Stomach (tissue), 8 donors: ENCODE measurements at regions not wholly inside any gene's neighbourhood (a gene's known extent, or its start where the extent isn't known, plus 50 kb on each side); places are given as distances from the start of the nearest gene placed in this dataset.

Experiments
- DNase-seq, 2 donors: peaks; one replicate each; pipeline versions ENCODE4 v3.0.0 to v3.0.0-alpha.2; 2013 to 2019
- H3K27ac ChIP-seq, 5 donors: fragments of 200-600 bp in 4 of 5; sonication (generic) in 4 of 5; one replicate each; pipeline ENCODE4 v1.5.1; 2013 to 2019; ENCODE audit warnings: mild to moderate bottlenecking in 1 of 5, moderate library complexity in 1 of 5
- H3K27me3 ChIP-seq, 3 donors: fragments of 200-600 bp; sonication (generic); one replicate each; pipeline ENCODE4 v1.5.1; 2017 to 2019; ENCODE audit warnings: mixed run types in 1 of 3
- H3K36me3 ChIP-seq, 4 donors: fragments of 200-600 bp; sonication (generic); 1 replicate in 3 of 4; 2 replicates in 1 of 4; pipeline ENCODE4 v1.5.1; 2016 to 2019
- H3K4me1 ChIP-seq, 4 donors: fragments of 200-600 bp; sonication (generic); one replicate each; pipeline ENCODE4 v1.5.1; 2016 to 2019
- H3K4me3 ChIP-seq, 4 donors: fragments of 200-600 bp; sonication (generic) in 3 of 4; one replicate each; pipeline ENCODE4 v1.5.1; 2016 to 2019; ENCODE audit warnings: mild to moderate bottlenecking in 1 of 4
- H3K9me3 ChIP-seq, 4 donors: fragments of 200-600 bp; sonication (generic); one replicate each; pipeline ENCODE4 v1.5.1; 2016 to 2019
- CTCF ChIP-seq, 7 experiments: fragments of 450-650 bp in 4 of 7; fragments of 200-600 bp in 3 of 7; sonication (generic) in 3 of 7; IDR thresholded peaks; one replicate each; pipeline ENCODE4 v1.5.1; 2016 to 2019; ENCODE audit warnings: antibody characterized with exemption in 7 of 7, control low read depth in 2 of 7, mild to moderate bottlenecking in 1 of 7
- EP300 ChIP-seq: sonication (generic); formaldehyde crosslinking; IDR thresholded peaks from one replicate; pipeline ENCODE4 v1.6.1; 2017; ENCODE audit warnings: antibody characterized with exemption
- POLR2A ChIP-seq, 4 donors: fragments of 450-650 bp; IDR thresholded peaks; one replicate each; pipeline ENCODE4 v1.6.1; 2016; ENCODE audit warnings: antibody characterized with exemption in 4 of 4, control low read depth in 2 of 4, mild to moderate bottlenecking in 1 of 4, moderate library complexity in 1 of 4
- POLR2AphosphoS5 ChIP-seq, 3 donors: sonication (generic); formaldehyde crosslinking; IDR thresholded peaks; one replicate each; pipeline ENCODE4 v1.6.1; 2016; ENCODE audit warnings: antibody characterized with exemption in 3 of 3
- WGBS, 5 donors: extraction: QIAGEN DNeasy Blood & Tissue Kit in 3 of 5; methylation state at CpG; one replicate each; pipeline versions ENCODE4 v1.1.5 to v1.1.7; 2013 to 2018; 5-methylcytosine and 5-hydroxymethylcytosine counted together
- intact Hi-C: fragments of 100-400 bp; cut with DNase I; formaldehyde crosslinking; loops from one replicate; pipeline ENCODE4 v1.15.1; 2023; ENCODE audit warnings: low total_unique reads
- donor health status: healthy with polysubstance abuse.
- donor health status: Bipolar disorder and iron deficiency.
- donor health status: healthy.

DNA sequence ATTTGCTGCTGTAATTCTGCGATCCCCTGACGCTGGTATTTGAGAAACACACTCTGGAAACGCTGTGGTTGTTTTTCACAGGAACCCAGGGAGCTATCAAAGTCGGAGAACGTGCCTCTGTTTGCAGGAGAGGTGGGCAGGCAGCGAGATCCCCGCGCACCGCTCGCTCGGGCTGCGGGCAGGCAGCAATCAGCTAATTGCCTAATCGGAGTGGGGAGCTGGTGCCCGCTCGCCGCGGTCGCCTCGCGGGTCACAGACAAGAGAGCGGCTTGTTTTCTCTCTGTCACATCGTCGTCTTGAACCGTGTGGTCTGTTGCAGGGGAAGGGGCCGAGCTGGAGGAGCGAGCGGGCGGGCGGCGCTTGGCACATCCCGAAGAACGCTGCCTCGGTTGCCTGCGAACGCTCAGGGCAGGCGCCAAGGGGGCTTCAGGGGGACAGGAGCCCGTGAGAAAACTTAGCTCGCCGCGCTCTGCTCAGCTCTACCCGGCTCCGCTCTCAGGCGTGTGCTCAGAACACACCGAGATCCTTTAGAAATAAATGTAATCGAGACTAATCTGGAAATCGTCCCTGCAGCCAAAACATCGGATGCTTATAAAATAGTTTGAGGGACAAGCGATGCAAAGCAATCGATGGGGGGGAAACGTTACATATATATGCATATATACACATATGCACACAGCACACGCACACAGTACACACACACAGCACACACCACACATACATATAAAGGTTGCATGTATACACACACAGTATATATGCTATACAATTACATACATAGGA lies 93.6 kb upstream of the SMYD2 start:
- Histone ChIP-seq H3K27ac (no peak overlapping the region), H3K27me3 (peaks cover 0 to 55% (median 29%) of the 10 kb centered on the region in 3 donors), H3K36me3 (no peaks in the 10 kb centered on the region), H3K9me3 (peaks cover 0 to 7% (median 2%) of the 10 kb centered on the region in 4 donors), H3K4me3 (peak overlapping the region; percentile 24 to 45 (median 26)), H3K4me1 (peaks cover 4 to 15% (median 9%) of the 10 kb centered on the region in 4 donors)
- intact Hi-C loops, result no loop called here
- DNase-seq, result peak in 1 of 2 donors; percentile 43
- 5 to 10% (median 6%) methylated on average over 47 to 51 of the region's 51 CpGs for WGBS, 5 donors
- TF ChIP-seq CTCF (IDR thresholded peaks at IDR 0.05) (no peak), EP300 (no peak), POLR2AphosphoS5 (IDR thresholded peaks at IDR 0.05) (no peak), POLR2A (IDR thresholded peaks at IDR 0.05) (no peak)

- no peak for DNase-seq
- Histone ChIP-seq H3K36me3 (no peaks in the 10 kb centered on the region), H3K9me3 (peaks cover 0 to 1% (median 0%) of the 10 kb centered on the region in 4 donors), H3K27me3 (peaks cover 0 to 57% (median 29%) of the 10 kb centered on the region in 3 donors), H3K4me1 (peaks cover 4 to 15% (median 9%) of the 10 kb centered on the region in 4 donors), H3K4me3 (no peak overlapping the region), H3K27ac (no peak overlapping the region)
- intact Hi-C loops, result no loop called here
- TF ChIP-seq POLR2A (IDR thresholded peaks at IDR 0.05) (no peak), EP300 (no peak), CTCF (IDR thresholded peaks at IDR 0.05) (no peak), POLR2AphosphoS5 (IDR thresholded peaks at IDR 0.05) (no peak)
- 10 to 39% (median 17%) methylated on average over 7 of the region's 7 CpGs for WGBS, 5 donors
Measured at GRCh38 chr1:214187933-214188332, 93.0 kb upstream of the SMYD2 start.

DNA sequence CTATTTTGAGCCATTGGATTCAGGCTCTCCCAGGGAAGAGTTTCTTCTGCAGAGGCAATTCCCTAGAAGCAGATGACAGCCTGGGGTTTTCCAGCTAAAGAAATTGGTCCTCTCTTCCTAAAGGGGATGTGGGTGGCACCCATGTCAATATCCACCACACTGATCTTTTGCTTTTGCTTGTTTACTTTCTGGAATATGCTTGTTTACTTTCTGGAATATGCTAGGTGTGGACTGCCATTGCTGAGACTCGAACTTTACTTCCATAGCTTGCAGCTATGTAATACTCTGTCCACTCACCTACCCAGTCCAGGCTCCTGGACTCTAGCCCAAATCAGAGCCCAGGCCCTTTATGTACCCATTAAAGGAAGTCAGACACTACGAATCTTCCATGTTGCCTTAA lies 92.1 kb upstream of the SMYD2 start:
- H3K9me3 ChIP-seq, result no peaks in the 10 kb centered on the region
- peaks cover 4 to 15% (median 9%) of the 10 kb centered on the region in 4 donors for H3K4me1 ChIP-seq
- 51 to 75% (median 56%) methylated on average over 2 of the region's 2 CpGs for WGBS, 5 donors
- no peaks in the 10 kb centered on the region for H3K36me3 ChIP-seq
- no peak for TF ChIP-seq POLR2AphosphoS5 (IDR thresholded peaks at IDR 0.05)
- TF ChIP-seq CTCF (IDR thresholded peaks at IDR 0.05), result no peak
- TF ChIP-seq POLR2A (IDR thresholded peaks at IDR 0.05), result no peak
- TF ChIP-seq EP300, result no peak
- intact Hi-C loops, result no loop called here
- H3K4me3 ChIP-seq, result no peak overlapping the region
- no peak overlapping the region for H3K27ac ChIP-seq
- H3K27me3 ChIP-seq, result peaks cover 0 to 64% (median 29%) of the 10 kb centered on the region in 3 donors
- no peak for DNase-seq

DNA sequence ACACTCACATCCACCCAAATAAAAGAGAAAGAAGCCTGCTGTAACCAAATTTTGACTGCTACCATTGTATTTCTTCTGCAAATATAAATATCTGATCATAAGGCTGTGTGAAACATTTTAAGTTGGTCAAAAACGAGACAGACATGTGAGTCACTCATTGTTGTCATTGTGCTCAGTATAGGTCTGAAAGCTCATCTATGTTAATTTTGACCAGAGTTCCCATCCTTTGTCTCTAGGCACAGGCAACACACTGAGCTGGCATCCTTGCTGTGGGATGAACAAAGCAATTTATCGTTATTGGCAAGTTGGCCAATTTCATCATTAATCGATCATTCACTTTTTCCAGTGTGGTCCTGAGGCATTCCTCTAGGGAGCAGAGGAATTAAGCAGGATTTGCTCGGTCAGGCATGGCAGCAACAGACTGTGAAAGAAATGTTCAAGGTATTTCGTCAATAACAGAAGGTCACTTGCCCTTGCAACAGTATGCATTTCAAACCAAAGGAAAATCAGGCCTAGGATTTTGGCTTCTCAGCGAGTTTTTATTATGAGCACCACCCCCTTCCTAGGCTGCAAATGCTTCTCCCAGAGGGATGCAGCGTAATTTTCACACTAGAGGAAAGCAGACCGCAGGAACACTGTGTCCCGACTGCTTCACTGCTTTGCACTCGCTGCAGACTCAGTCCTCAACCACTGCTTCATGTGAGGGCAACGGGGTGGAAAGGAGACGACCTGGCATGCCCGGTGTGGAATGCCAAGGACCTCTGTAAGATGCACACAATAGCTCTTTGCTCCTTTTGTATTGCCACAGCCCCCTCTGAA lies 87.9 kb upstream of the SMYD2 start:
- 60 to 71% (median 62%) methylated on average over 13 of the region's 13 CpGs for WGBS, 5 donors
- TF ChIP-seq EP300 (no peak), POLR2AphosphoS5 (IDR thresholded peaks at IDR 0.05) (no peak), CTCF (IDR thresholded peaks at IDR 0.05) (no peak), POLR2A (IDR thresholded peaks at IDR 0.05) (no peak)
- no peak for DNase-seq
- Histone ChIP-seq H3K4me3 (no peak overlapping the region), H3K4me1 (no peaks in the 10 kb centered on the region), H3K27me3 (peaks cover 0 to 22% (median 12%) of the 10 kb centered on the region in 3 donors), H3K27ac (no peak overlapping the region), H3K36me3 (no peaks in the 10 kb centered on the region), H3K9me3 (no peaks in the 10 kb centered on the region)
- intact Hi-C loops, result no loop called here
